ENCODE measurements at regions not wholly inside any gene's neighbourhood (a gene's known extent, or its start where the extent isn't known, plus 50 kb on each side); places are given as distances from the start of the nearest gene placed in this dataset.

DNA sequence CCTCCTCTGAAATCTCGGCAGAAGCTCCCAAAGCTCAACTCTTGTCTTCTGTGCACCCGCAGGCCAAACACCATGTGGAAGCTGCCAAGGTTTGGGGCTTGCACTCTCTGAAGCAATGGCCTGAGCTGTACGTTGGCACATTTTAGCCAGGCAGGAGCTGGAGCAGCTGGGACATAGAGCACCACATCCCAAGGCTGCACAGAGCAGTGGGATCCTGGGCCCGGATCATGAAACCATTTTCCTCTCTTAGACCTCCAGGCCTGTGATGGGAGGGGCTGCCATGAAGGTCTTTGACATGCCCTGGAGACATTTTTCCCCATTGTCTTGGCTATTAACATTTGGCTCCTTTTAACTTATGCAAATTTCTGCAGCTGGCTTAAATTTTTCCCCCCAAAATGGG, 567.1 kb upstream of the ZNF608 start:
- ATAC-seq (no peak), DNase-seq (ENCODE audit: low read depth, low spot score) (no peak)
- BruUV-seq (replicated peaks): no TSS peak
- ChIA-PET POLR2A (no interaction called here), CTCF (no interaction called here)
- TF ChIP-seq POLR2AphosphoS5 (IDR thresholded peaks at IDR 0.05; ENCODE audit: low read depth, low read length) (no peak), TCF7L2 (IDR thresholded peaks at IDR 0.05; ENCODE audit: low read depth, low read length) (no peak), SIN3A (IDR thresholded peaks at IDR 0.05; ENCODE audit: borderline replicate concordance, insufficient read depth, low read depth, low read length) (no peak)
- TF ChIP-seq, protein P1, sequence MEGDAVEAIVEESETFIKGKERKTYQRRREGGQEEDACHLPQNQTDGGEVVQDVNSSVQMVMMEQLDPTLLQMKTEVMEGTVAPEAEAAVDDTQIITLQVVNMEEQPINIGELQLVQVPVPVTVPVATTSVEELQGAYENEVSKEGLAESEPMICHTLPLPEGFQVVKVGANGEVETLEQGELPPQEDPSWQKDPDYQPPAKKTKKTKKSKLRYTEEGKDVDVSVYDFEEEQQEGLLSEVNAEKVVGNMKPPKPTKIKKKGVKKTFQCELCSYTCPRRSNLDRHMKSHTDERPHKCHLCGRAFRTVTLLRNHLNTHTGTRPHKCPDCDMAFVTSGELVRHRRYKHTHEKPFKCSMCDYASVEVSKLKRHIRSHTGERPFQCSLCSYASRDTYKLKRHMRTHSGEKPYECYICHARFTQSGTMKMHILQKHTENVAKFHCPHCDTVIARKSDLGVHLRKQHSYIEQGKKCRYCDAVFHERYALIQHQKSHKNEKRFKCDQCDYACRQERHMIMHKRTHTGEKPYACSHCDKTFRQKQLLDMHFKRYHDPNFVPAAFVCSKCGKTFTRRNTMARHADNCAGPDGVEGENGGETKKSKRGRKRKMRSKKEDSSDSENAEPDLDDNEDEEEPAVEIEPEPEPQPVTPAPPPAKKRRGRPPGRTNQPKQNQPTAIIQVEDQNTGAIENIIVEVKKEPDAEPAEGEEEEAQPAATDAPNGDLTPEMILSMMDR (IDR thresholded peaks at IDR 0.05): no peak
- TF ChIP-seq, protein P2, sequence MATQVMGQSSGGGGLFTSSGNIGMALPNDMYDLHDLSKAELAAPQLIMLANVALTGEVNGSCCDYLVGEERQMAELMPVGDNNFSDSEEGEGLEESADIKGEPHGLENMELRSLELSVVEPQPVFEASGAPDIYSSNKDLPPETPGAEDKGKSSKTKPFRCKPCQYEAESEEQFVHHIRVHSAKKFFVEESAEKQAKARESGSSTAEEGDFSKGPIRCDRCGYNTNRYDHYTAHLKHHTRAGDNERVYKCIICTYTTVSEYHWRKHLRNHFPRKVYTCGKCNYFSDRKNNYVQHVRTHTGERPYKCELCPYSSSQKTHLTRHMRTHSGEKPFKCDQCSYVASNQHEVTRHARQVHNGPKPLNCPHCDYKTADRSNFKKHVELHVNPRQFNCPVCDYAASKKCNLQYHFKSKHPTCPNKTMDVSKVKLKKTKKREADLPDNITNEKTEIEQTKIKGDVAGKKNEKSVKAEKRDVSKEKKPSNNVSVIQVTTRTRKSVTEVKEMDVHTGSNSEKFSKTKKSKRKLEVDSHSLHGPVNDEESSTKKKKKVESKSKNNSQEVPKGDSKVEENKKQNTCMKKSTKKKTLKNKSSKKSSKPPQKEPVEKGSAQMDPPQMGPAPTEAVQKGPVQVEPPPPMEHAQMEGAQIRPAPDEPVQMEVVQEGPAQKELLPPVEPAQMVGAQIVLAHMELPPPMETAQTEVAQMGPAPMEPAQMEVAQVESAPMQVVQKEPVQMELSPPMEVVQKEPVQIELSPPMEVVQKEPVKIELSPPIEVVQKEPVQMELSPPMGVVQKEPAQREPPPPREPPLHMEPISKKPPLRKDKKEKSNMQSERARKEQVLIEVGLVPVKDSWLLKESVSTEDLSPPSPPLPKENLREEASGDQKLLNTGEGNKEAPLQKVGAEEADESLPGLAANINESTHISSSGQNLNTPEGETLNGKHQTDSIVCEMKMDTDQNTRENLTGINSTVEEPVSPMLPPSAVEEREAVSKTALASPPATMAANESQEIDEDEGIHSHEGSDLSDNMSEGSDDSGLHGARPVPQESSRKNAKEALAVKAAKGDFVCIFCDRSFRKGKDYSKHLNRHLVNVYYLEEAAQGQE (IDR thresholded peaks at IDR 0.05; ENCODE audit: insufficient read depth in 1 of 2, low read depth in 2 of 2, low read length in 1 of 2): no peak
- Histone ChIP-seq H3K4me3 (ENCODE audit: low read depth in 2 of 2, low read length in 2 of 2) (no peak overlapping the region), H3K27me3 (ENCODE audit: control insufficient read depth, insufficient read depth, low read length) (no peaks in the 10 kb centered on the region), H3K4me1 (ENCODE audit: control insufficient read depth, insufficient read depth, low read length) (peaks cover 17% of the 10 kb centered on the region; the same call in 1 of the 2 replicates), H3K27ac (ENCODE audit: low read length) (peak overlapping the region; percentile 26; the same call in 1 of the 2 replicates), H3K9me3 (ENCODE audit: control insufficient read depth, insufficient read depth, low read depth, low read length) (no peaks in the 10 kb centered on the region), H3K36me3 (ENCODE audit: control insufficient read depth, insufficient read depth, low read length) (no peaks in the 10 kb centered on the region)
- intact Hi-C loops (cut with micrococcal nuclease; ENCODE audit: unreplicated experiment): no loop called here
- in situ Hi-C loops (cut with HindIII; ENCODE audit: low pct_unique_long_range_greater_than_20kb, low sequenced_read_pairs): no loop called here

DNA sequence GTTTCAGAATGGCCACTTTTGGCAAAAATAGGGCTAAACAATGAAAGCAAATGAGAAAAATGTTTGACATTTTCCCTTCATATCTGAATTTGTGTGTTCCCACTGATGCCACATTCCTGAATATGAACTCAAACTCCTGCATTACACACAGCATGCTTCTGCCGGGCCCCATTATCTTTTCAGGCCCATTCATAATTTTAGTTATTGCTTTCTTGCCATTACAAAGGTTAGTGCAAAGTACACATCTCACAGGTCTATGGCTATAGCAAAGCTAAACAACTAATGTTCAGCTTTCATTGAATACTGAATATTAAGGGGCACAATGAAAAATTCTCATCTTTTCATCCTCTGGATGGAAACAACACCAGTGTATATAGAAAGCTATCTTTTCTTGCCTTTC, 568.9 kb upstream of the ZNF608 start:
- in situ Hi-C loops (cut with HindIII; ENCODE audit: low pct_unique_long_range_greater_than_20kb, low sequenced_read_pairs) (no loop called here), intact Hi-C loops (cut with micrococcal nuclease; ENCODE audit: unreplicated experiment) (no loop called here)
- Histone ChIP-seq H3K27me3 (ENCODE audit: control insufficient read depth, insufficient read depth, low read length) (no peaks in the 10 kb centered on the region), H3K4me3 (ENCODE audit: low read depth in 2 of 2, low read length in 2 of 2) (no peak overlapping the region), H3K9me3 (ENCODE audit: control insufficient read depth, insufficient read depth, low read depth, low read length) (no peaks in the 10 kb centered on the region), H3K36me3 (ENCODE audit: control insufficient read depth, insufficient read depth, low read length) (no peaks in the 10 kb centered on the region), H3K4me1 (ENCODE audit: control insufficient read depth, insufficient read depth, low read length) (peaks cover 17% of the 10 kb centered on the region; the same call in 1 of the 2 replicates), H3K27ac (ENCODE audit: low read length) (peak overlapping the region; percentile 48; the same call in 1 of the 2 replicates)
- ChIA-PET POLR2A (no interaction called here), CTCF (no interaction called here)
- BruUV-seq (replicated peaks): no TSS peak
- TF ChIP-seq, protein P1 (IDR thresholded peaks at IDR 0.05): no peak
- TF ChIP-seq, protein P2 (IDR thresholded peaks at IDR 0.05; ENCODE audit: insufficient read depth in 1 of 2, low read depth in 2 of 2, low read length in 1 of 2): no peak
- TF ChIP-seq SIN3A (IDR thresholded peaks at IDR 0.05; ENCODE audit: borderline replicate concordance, insufficient read depth, low read depth, low read length): no peak
- TF ChIP-seq TCF7L2 (IDR thresholded peaks at IDR 0.05; ENCODE audit: low read depth, low read length): no peak
- no peak for TF ChIP-seq POLR2AphosphoS5 (IDR thresholded peaks at IDR 0.05; ENCODE audit: low read depth, low read length)
- DNase-seq (ENCODE audit: low read depth, low spot score) (no peak), ATAC-seq (no peak)
